Ovary (tissue), 7 donors: ENCODE measurements at regions not wholly inside any gene's neighbourhood (a gene's known extent, or its start where the extent isn't known, plus 50 kb on each side); places are given as distances from the start of the nearest gene placed in this dataset.

Experiments
- DNase-seq, 5 donors: peaks; one replicate each; pipeline ENCODE4 v3.0.0-alpha.2; 2019 to 2020
- H3K27ac ChIP-seq, 2 donors: fragments of 200-600 bp; one replicate each; pipeline versions ENCODE4 v1.5.1 to v1.8.0; 2019 to 2022
- H3K27me3 ChIP-seq: fragments of 200-600 bp; one replicate; pipeline ENCODE4 v1.8.0; 2022
- H3K36me3 ChIP-seq: fragments of 200-600 bp; sonication (generic); one replicate; pipeline ENCODE4 v1.5.1; 2019
- H3K4me1 ChIP-seq: one replicate; pipeline ENCODE4 v1.8.1; 2013; ENCODE audit warnings: mild to moderate bottlenecking, moderate library complexity; ENCODE audit not compliant: insufficient read depth
- H3K4me3 ChIP-seq: fragments of 200-600 bp; sonication (generic); one replicate; pipeline ENCODE4 v1.5.1; 2017
- H3K9me3 ChIP-seq, 2 donors: fragments of 200-600 bp in 1 of 2; sonication (generic) in 1 of 2; one replicate each; pipeline versions ENCODE4 v1.5.1 to v1.8.1; 2013 to 2019; ENCODE audit warnings: mild to moderate bottlenecking in 1 of 2, moderate library complexity in 1 of 2
- EP300 ChIP-seq: sonication (generic); formaldehyde crosslinking; IDR thresholded peaks from one replicate; pipeline ENCODE4 v1.6.1; 2017; ENCODE audit warnings: antibody characterized with exemption
- POLR2A ChIP-seq: fragments of 450-650 bp; IDR thresholded peaks from one replicate; pipeline ENCODE4 v1.6.1; 2017; ENCODE audit warnings: antibody characterized with exemption, mild to moderate bottlenecking, moderate library complexity
- WGBS, 3 donors: extraction: QIAGEN DNeasy Blood & Tissue Kit in 1 of 3; methylation state at CpG; one replicate each; pipeline versions ENCODE4 v1.1.5 to v1.1.7; 2013 to 2017; 5-methylcytosine and 5-hydroxymethylcytosine counted together
- intact Hi-C, 4 donors: fragments of 100-400 bp; cut with DNase I; formaldehyde crosslinking; loops; one replicate each; pipeline versions ENCODE4 v1.11.0 to v1.15.1; 2022 to 2023
- TF ChIP-seq, protein P1 (sequence below), 3 donors: fragments of 450-650 bp in 2 of 3; fragments of 200-600 bp in 1 of 3; IDR thresholded peaks; one replicate each; pipeline versions ENCODE4 v1.5.1 to v1.8.0; 2016 to 2022; ENCODE audit warnings: antibody characterized with exemption in 3 of 3, mild to moderate bottlenecking in 1 of 3
- donor health status: DM: no; HTN: no; CAD: no; lungs with moderate emphysema.
- donor health status: DM: no; HTN: no; CAD: no.
- donor health status: Bipolar disorder and iron deficiency.
- donor health status: DM: no; HTN: no; CAD: no.
- donor health status: DM: yes; HTN: yes; CAD: no.

GRCh38 chr2:163491850-163492249, 244.0 kb downstream of the FIGN start:
- no peaks in the 10 kb centered on the region for H3K36me3 ChIP-seq
- TF ChIP-seq EP300: no peak
- TF ChIP-seq, protein P1, sequence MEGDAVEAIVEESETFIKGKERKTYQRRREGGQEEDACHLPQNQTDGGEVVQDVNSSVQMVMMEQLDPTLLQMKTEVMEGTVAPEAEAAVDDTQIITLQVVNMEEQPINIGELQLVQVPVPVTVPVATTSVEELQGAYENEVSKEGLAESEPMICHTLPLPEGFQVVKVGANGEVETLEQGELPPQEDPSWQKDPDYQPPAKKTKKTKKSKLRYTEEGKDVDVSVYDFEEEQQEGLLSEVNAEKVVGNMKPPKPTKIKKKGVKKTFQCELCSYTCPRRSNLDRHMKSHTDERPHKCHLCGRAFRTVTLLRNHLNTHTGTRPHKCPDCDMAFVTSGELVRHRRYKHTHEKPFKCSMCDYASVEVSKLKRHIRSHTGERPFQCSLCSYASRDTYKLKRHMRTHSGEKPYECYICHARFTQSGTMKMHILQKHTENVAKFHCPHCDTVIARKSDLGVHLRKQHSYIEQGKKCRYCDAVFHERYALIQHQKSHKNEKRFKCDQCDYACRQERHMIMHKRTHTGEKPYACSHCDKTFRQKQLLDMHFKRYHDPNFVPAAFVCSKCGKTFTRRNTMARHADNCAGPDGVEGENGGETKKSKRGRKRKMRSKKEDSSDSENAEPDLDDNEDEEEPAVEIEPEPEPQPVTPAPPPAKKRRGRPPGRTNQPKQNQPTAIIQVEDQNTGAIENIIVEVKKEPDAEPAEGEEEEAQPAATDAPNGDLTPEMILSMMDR (IDR thresholded peaks at IDR 0.05): no peak
- no peak for TF ChIP-seq POLR2A
- no peak for DNase-seq
- H3K27me3 ChIP-seq: no peaks in the 10 kb centered on the region
- H3K9me3 ChIP-seq: no peaks in the 10 kb centered on the region
- no peak overlapping the region for H3K4me3 ChIP-seq
- no peaks in the 10 kb centered on the region for H3K4me1 ChIP-seq
- H3K27ac ChIP-seq: no peak overlapping the region
- 58 to 67% (median 60%) methylated on average over 2 of the region's 2 CpGs for WGBS, 3 donors
- intact Hi-C loops: no loop called here

DNA sequence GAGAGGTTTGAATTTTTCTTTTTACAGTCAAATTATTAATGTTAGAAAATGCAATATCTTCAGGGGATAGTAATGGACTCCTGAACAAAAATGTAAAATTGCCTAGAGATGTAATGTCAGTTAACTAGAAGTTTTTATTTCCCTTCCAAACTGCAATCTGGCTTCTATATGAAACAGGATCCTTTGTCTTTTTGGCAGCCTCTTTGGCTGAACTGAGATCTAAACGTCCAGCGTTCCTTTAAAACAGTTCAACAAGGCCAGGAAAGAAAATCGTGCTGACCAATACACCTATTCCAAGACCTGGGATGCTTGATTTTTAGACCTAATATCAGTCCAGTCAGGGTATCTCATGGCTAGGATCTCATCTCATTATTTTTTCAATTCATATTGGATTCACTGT, 245.5 kb downstream of the FIGN start:
- intact Hi-C loops: no loop called here
- 27 to 39% (median 30%) methylated on average over 3 of the region's 3 CpGs for WGBS, 3 donors
- TF ChIP-seq POLR2A: no peak
- no peak for TF ChIP-seq EP300
- TF ChIP-seq, protein P1 (IDR thresholded peaks at IDR 0.05): no peak

GRCh38 chr2:163481515-163481914, 254.3 kb downstream of the FIGN start:
- intact Hi-C loops: no loop called here
- H3K27me3 ChIP-seq: no peaks in the 10 kb centered on the region
- no peaks in the 10 kb centered on the region for H3K36me3 ChIP-seq
- H3K4me1 ChIP-seq: no peaks in the 10 kb centered on the region
- no peak overlapping the region for H3K27ac ChIP-seq
- TF ChIP-seq POLR2A: no peak
- H3K4me3 ChIP-seq: no peak overlapping the region
- H3K9me3 ChIP-seq: no peaks in the 10 kb centered on the region
- DNase-seq: no peak

More for the DNA sequence above, 245.5 kb downstream of the FIGN start:
- H3K36me3 ChIP-seq: no peaks in the 10 kb centered on the region
- no peak for DNase-seq
- no peaks in the 10 kb centered on the region for H3K4me1 ChIP-seq
- no peak overlapping the region for H3K27ac ChIP-seq
- H3K27me3 ChIP-seq: no peaks in the 10 kb centered on the region
- no peaks in the 10 kb centered on the region for H3K9me3 ChIP-seq
- H3K4me3 ChIP-seq: no peak overlapping the region

DNA sequence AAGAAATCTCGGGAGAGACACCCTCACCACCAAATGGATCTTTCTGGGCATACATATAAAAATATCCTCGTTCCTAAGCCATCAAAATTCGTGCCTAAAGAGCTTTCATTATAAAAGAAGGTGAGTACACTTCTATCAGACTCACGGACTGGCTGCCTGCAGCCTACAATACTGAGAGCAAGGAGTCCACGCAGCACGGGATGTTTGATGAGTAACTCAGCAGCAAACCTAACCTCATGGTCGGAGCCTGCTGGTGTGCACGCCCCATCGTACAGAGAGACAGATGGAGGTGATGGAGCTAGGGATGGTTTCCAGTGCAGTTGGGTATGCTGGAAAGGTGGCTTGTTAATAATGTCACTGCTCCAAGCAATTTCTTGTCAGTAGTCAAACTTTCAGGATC, 256.2 kb downstream of the FIGN start:
- intact Hi-C loops: no loop called here

GRCh38 chr2:163475815-163476214, 260.0 kb downstream of the FIGN start:
- WGBS, 3 donors: 38 to 49% (median 42%) methylated on average over 3 of the region's 3 CpGs
- intact Hi-C loops: no loop called here

More for the DNA sequence above, 256.2 kb downstream of the FIGN start:
- no peak for DNase-seq
- Histone ChIP-seq H3K27me3 (no peaks in the 10 kb centered on the region), H3K4me1 (no peaks in the 10 kb centered on the region), H3K36me3 (no peaks in the 10 kb centered on the region), H3K4me3 (no peak overlapping the region), H3K27ac (no peak overlapping the region), H3K9me3 (no peaks in the 10 kb centered on the region)
- WGBS, 3 donors: 88 to 93% (median 91%) methylated on average over 9 of the region's 9 CpGs
- TF ChIP-seq POLR2A: no peak
- TF ChIP-seq, protein P1 (IDR thresholded peaks at IDR 0.05): no peak
- no peak for TF ChIP-seq EP300

More at GRCh38 chr2:163475815-163476214, 260.0 kb downstream of the FIGN start:
- TF ChIP-seq EP300: no peak
- TF ChIP-seq, protein P1 (IDR thresholded peaks at IDR 0.05): no peak
- no peak for TF ChIP-seq POLR2A
- no peak overlapping the region for H3K27ac ChIP-seq
- H3K4me3 ChIP-seq: no peak overlapping the region
- H3K4me1 ChIP-seq: no peaks in the 10 kb centered on the region
- no peaks in the 10 kb centered on the region for H3K36me3 ChIP-seq
- DNase-seq: no peak
- no peaks in the 10 kb centered on the region for H3K9me3 ChIP-seq
- no peaks in the 10 kb centered on the region for H3K27me3 ChIP-seq
